D341Med (cell line): ENCODE measurements at regions not wholly inside any gene's neighbourhood (a gene's known extent, or its start where the extent isn't known, plus 50 kb on each side); places are given as distances from the start of the nearest gene placed in this dataset.

Source experiments
- DNase-seq: peaks from one replicate; pipeline ENCODE4 v3.0.0; 2012; ENCODE audit warnings: low spot score

DNA sequence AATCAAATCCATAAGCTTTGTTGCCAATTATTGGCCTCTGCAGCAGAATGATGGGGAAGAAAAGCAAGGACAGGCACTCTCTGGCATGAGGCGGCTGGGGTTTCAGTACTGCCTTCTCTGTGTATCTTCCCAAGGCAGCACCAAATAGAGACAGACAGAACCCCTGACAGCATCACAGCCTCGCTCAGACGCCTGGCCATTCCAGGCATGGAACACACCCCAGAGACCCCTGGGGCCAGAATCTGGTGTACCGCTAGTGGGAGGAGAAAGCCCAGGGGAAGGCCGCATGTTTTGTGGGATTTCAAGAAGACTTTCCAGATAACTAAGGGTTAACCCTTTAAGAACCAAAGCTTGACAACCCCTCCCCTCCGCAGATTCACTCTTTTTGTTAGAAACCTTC is 282.1 kb downstream of the EN1 start:
- DNase-seq, result no peak

DNA sequence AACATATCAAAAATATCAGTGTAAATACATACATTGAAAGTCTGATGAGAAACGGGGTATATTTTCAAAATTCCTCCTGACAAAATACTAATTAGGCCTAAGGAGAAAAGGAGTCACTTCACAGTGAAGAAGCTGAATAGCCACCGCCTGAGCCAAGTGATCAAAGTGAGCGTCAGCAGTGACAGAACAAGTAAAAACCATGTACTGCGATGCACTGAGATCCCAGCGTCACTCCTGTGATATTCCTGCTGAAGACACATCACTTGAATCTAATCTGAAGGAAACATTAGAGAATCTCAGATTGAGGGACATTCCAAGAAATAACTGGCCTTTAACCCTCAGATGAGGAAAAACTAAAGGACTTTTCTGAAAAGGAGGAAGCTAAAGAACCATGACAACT is 285.3 kb downstream of the EN1 start:
- DNase-seq, result no peak

DNA sequence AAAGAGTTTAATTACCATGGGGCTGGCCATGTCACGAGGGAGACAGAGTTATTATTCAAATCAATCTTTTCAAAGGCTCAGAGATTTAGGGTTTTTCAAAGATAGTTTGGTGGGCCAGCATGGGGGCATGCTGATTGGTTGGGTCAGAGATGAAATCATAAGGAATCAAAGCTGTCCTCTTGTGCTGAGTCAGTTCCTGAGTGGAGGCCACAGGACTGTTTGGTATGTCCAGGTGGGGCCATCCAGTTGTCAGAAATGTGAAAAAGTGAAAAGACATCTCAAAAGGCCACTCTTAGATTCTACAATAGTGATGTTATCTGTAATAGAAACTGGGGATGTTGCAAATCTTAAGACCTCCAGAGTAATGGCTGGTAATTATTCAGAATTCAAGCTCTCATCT is 288.6 kb downstream of the EN1 start:
- DNase-seq, result no peak

DNA sequence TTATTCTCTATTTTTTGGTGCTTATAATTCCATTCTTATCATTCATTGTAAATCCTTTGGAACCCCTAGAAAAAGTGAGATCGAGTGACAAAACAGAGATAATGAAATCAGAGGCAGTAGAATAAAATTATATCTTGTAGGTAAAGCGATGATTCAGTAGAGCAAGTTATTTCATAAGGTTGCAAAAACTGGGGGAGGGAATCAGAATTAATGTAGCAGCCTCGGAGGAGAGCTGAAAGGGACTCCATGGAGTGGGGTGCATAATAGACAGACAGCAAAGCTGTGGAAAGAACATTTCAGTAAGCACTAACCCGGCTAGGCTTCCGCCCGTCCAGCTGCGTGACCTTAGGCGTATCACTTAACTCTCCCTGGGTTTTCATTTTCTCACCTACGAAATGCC is 289.7 kb downstream of the EN1 start:
- no peak for DNase-seq

DNA sequence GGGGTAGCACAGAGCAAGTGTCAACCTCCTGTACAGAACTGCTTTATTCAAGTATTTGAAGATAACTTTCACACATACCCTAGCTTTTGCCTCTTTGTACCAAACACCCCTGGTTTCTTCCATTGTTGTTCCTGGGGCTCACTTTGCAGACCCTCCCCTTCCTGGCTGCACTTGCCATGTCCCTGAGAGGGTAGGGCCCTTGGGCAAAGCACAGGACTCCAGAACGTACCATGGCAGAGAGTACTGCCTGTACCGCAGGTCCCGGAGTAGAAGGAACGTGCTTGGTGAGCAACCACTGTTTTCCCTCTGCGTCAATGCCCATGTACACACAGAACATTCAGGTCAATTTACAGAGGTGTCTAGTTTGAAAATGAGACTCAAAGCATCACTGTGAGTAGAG is 290.4 kb downstream of the EN1 start:
- no peak for DNase-seq

DNA sequence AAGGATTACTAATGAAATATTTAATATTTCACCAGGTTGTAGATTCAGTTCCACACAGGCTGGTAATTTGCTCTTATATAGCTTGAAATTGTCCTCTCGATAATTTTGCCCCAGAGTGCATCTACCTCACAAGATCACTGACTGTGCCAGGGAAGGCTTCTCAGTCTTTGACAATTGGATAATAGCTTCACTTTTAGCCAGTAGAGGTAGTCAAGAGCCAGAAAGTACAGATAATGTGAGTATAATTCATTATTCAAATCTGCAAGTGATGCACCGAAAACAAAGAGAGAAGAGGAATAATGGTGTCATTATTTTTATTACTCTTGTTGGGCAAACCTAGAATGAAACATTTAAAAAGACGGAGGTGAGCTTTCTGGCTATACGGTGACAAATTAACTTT is 292.8 kb downstream of the EN1 start:
- DNase-seq, result no peak

DNA sequence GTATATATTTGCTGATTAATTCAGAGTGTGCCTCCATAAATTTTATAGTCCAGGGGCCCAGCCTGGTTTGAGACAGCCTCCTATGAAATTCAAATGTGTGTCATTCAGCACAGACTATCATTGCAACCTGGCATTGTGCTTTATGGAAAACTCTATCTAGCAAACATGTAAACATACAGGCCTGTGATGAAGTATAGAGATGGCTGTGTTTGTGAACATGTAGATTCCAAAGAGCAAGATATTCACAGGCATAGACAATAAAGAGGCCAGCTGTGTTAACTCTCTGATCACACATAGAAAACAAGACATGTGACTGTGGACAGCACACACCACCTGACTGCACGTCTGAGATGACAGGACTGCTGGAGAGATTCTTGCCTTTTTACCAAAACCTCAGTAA is 297.9 kb downstream of the EN1 start:
- no peak for DNase-seq

DNA sequence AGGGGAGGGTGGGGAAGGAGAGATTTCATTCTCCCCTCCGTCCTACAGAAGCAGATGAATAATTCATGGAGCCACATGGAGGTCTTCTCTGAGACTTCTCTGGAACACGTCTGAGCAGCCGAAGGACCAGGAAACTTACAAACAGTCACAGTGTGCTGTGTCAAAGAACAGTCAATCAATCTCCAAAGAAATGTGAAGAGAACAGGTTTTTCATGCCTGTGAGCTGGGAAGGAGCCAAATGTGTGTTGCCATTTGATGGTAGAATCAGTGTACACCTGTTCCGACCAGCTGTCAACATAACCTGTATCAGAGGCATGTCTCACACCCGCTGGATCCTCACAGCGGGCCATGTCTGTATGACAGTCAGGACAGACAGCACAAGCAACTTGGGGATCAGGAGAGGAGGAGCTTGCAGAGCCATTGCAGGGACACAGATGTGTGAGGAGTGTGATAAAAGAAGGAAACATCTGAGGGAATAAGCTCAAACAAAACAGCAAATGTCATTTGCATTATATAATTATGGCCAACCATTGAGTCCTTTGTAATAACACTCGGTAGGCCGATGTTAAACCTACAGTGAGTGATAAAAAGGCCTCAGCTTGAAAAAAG is 298.5 kb downstream of the EN1 start:
- no peak for DNase-seq

DNA sequence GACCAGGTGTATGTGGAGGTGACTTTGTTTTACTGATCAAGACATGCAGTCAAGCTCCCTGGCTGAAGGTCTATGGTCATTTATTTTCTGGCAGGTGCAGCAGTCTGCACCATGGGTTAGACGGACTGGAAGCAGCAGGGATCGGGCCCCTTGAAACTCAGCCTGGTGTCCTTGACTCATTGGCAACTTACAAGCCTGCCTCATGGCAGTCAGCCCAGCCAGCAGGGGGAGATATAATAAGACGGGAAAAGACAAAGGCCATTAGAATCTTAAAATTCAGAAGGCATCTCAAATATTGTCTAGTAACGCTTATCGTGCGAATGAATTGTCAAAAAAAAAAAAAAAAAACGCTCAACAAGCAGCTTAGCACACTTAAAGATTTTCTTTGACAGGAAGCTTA is 308.2 kb downstream of the EN1 start:
- no peak for DNase-seq

DNA sequence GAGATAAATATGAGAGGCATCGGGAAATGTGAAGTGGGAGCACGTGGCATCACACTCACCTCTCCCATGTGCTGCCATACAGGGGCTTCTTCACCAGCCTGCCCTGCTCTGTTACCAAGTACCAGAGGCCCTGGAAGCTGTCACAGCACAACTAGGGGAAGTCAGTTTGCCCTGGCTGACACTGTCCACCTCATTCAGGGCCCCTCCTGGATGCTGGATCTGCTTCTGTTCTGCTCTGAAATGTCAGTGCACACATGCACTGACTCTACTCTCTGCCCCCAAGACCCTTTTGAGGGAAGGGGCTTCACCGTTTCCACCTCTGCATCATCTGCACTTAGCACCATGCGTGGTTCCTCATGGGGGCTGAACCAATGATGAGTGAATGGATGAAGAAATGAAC is 311.1 kb downstream of the EN1 start:
- DNase-seq, result no peak

DNA sequence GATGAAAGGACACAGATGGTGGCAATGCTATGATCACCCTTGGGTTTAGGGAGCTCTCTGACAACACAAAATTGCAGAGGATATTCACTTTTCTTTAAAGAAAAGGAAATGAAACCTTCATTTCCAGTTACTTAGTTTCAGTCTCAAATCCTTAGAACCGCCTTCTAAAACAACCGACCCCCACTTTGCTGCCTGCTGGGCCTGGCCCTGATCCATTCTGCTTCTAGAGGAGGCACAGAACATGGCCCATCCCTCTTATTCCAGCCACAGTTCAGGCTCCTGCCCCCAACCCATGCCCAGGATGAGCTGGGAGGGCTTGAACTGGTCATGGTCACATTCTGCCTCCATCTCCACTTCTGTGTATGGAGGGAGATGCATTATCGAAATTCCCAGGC is 311.6 kb downstream of the EN1 start:
- no peak for DNase-seq

DNA sequence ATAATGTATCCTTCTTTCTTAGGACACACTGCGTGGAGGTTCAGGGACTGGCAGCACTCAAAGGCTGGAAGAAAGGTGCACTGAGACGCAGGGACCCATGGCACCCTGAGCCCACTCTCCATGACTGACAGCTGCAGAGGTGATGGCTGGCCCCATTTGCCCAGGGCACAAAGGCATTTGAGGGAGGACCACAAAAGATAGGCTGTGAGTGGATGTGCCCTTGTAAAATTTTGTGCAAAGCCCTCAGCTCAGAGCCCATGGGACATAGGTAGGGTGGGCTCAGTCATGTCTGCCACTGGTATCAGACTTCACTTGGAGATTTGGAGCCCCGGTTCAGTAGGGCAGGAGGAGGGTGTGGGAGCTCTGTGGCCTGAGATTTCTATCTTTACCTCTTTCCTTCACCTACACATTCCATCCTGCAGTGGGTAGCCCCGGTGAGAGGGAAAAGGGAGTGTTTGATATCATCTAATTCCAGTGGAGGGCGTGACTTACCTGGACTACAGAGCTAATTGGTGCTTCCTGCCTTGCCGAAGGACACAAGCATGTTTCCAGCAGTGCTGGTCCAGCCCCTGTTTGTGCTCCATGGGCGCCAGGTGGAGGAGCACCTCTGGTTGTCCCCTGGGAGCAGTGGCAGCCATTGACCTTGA is 312.2 kb downstream of the EN1 start:
- DNase-seq, result no peak

DNA sequence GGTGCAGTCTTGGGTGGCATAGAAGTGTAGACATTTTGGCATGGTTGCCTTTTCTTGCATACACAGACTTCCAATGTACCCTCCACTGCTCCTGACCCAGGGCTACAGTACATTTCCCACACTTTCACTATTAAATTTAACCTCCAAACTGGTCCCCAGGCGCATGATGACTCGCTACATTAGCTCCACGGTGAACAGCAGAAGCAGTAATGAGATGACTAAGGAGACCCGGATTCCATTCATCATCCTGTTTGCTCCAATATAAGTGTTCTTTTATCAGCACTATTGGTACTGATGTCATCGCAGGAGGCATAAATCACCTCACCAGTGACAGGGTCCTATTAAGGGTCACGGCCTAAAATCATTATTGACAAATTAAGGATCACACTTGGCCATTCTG is 316.5 kb downstream of the EN1 start:
- DNase-seq, result no peak

DNA sequence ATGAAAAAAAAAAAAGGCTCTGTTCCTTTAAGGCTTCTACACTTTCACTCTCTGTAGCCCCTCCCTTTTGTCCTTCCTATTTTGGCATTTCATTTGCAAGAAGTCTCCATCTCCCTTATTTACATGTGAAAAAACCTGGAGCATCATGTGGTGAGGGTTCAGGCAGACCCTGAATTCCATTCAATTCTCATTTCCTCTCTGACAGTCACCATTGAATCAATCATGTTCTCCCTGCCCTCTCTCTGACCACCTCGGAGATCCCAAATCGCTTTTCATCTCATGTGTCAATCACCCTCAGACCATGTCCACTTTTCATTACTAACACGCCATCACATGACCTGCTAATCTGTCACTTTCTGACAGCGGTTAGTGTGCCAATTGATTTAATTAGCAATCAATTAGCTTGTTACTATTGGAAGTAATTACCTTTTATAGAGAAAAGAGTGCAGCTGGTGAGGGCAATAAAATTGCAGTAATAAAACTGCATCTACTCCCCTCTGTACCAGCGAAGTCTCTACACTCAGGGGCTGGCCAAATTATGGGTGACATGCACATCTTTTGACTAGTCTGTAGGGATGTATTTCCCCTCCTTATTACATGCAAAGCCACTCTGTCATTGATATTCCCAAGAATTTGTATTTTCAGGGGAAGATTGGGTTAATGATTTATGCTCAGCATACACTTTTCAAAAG is 317.4 kb downstream of the EN1 start:
- DNase-seq, result no peak

DNA sequence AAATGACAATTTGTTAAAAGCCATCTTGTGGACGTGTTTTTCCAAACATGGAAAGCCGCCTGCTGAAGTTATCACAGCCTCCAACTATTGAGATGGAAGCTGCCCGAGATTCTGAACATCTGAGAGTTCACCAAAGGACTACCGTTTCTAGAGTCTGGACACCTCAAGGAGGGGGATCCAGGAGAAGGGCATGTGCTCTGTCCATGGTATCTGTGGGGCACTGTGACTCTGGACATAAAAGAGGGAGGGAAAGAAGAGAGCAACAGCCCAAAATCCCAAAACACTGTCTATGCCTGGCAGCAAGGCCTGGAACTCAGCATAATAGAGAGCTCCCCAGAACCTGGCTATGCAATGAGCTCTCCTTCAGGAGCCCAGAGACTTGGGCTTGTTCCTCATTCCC is 319.9 kb downstream of the EN1 start:
- no peak for DNase-seq

DNA sequence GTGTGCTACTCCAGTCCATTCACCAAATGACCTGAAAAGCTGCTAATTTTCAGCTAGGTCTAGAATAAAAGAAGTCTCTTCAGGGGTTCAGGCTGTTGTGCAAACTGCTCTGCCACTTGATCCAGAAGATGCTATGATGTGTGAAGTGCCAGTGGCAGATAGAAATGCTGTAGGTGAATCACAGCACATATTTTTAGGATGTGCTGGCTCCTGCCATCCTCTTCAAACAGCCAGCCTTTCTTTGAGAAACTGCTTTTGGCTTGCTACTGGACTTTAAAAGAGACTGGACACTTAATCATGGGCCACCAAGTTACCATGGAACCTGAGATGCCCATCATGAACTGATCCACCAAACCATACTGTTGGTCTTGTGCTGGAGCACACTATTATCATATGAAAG is 322.1 kb downstream of the EN1 start:
- no peak for DNase-seq

DNA sequence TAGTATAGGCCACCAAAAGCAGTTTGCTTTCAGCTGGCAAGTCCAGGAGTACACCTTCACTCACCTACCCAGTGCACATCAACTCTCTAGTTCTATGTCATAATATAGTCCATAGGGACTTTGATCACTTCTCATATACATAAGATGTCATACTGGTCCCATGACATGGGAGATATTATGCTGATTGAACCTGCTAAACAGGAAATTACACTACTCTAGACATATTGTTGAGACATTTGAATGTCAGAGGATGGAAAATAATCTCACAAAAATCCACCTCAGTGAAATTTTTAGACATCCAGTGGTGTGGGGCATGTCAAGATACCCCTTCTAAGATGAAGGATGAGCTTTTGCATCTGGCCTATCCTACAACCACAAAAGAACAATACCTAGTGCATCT is 322.5 kb downstream of the EN1 start:
- DNase-seq, result no peak

DNA sequence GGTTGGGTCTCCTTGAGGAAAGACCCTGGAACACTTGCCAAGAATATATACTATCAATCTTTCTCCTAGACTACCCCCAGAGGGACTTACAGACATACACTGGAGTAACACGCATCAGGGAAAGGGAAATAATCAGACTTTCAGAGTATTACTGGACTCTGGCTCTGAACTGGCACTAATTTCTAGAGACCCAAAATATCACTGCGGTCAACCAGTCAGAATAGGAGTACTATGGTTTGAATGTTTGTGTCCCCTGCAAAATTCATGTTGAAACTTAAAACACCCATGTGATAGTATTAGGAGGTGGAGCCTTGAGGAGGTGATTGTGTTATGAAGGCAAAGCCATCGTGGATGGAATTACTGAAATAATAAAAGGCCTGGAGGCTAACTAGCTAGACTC is 323.7 kb downstream of the EN1 start:
- no peak for DNase-seq

DNA sequence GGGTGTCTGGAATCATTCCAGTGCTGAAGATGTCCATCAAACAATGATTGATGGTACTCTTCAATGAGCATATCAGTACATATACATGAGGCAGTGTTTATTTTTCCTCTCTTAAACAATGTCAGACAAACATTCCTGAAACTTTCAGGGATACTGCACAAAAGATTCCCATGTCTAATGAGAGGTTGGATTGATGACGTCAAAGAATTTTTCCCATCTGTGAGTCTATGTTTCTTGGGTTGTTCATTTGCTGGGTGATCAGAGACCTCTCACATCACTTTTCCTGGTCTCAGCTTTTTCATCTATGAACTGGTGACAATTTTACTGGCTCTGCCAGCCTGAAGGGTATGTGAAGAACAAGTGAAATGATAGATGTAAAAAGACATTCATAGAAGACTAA is 325.5 kb downstream of the EN1 start:
- DNase-seq, result no peak

DNA sequence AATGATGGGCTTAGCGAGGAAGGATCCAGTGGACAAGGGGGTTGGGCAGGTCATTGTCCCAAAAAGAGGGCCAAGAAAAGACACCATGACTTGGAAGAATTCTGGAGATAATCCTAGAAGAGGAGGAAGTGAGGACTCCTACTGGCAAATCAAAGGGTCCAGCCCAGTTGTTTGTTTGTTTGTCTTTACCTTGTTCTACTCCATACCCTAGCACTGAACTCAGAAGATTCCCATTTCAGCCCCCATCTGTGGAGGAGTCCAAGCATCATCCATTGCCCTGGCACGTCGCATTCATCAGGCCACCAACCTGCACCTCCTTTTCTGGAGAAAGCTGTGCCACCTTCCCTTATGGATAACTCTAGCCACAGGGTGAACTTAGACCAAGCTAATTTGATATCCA is 326.2 kb downstream of the EN1 start:
- no peak for DNase-seq

DNA sequence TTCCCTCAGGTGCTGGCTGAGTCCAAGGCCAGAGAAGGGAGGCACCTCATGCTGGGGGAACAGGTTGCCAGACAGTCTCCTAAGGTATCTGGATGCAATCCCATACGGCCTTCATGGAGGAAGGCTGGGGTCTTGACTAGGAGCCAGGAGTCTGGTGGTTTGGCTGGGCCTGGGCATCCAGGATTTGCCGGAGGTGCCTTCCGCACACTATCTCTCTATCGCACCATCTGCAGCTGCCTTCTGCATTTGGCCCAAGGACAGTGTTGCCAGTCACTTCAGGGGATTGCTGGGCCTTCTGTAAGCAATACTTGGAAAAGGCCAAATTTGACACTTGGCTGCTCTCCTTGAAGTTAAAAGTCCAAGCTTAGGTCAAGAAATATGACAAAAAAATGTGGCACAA is 327.2 kb downstream of the EN1 start:
- DNase-seq, result no peak

DNA sequence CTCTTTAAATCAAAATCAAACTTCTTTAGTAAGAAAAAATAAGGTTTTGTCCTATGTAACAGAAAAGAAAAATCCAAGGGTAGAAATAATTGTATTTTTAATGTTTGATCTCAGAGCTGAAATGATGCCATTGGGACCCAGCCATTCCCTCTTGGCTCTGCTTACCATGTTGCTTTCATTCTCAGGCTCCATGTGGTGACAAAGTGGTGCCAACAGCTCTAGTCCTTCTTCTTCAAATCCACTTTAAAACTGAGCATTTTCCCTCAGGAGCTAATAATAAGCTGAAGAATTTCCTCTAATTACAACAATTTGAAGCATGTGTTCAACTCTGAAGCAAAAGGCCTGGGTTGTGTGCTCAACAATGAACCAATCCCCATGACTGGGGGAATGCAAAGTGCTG is 327.9 kb downstream of the EN1 start:
- no peak for DNase-seq

DNA sequence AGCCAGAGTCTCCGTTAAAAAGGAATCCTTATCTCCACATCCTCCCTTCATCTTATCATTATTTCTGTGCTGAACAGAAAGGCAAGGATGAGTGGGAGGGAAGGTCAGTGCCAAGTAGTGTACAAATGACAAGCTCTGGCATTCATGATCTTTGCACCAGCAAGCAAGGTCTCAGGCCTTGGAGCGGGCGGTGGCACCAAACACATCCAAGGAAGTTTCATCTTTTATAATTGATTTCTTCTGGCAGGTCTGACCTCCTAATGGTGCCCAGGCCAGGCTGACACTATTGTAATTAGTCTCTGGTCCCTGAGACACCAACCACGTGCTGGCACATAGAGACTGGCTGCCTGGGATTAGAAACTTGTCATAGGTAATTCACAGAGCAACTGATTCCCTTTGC is 336.6 kb downstream of the EN1 start:
- DNase-seq, result no peak
